ENCODE measurements at regions not wholly inside any gene's neighbourhood (a gene's known extent, or its start where the extent isn't known, plus 50 kb on each side); places are given as distances from the start of the nearest gene placed in this dataset.
"Not testable (repeated sequence)": the region's sequence is repeated elsewhere in the genome, so short reads cannot be mapped to it uniquely, and the experiment has no call there.

DNA sequence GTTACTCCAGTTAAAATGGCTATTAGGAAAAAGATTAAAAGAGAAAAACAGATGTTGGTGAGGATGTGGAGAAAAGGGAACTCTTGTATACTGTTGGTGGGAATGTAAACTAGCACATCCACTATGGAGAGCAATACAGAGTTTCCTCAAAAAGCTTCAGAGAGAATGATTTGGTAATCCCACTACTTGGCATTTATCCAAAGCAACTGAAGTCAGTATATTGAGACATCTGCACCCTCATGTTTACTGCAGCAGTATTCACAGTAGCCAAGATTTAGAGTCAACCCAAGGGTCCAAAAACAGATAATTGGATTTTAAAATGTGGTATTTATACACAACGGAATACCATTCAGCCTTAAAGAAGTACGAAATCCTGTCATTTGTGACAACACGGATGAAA lies 469.5 kb downstream of the QKI start:
- DNase-seq (ENCODE audit: low read depth) = peak; percentile 16

DNA sequence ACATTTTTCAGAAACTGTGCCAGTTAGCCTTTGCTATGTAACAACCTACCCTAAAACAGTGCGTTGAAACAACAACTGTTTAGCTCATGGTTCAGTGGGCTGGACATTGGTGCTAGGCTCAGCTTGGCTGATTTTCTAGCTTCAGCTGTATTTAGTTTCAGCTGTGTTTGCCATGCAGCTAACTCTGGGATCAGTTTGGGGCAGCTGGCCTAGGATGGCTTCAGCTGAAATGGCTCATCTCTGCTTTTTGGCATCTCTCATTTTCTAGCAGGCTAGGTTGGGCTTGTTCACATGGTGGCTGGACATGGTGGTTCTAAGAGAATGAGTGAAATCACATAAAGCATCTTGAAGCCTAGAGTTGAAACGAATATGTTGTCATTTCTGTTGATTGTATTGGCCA lies 464.2 kb downstream of the QKI start:
- no peak for DNase-seq (ENCODE audit: low read depth)

DNA sequence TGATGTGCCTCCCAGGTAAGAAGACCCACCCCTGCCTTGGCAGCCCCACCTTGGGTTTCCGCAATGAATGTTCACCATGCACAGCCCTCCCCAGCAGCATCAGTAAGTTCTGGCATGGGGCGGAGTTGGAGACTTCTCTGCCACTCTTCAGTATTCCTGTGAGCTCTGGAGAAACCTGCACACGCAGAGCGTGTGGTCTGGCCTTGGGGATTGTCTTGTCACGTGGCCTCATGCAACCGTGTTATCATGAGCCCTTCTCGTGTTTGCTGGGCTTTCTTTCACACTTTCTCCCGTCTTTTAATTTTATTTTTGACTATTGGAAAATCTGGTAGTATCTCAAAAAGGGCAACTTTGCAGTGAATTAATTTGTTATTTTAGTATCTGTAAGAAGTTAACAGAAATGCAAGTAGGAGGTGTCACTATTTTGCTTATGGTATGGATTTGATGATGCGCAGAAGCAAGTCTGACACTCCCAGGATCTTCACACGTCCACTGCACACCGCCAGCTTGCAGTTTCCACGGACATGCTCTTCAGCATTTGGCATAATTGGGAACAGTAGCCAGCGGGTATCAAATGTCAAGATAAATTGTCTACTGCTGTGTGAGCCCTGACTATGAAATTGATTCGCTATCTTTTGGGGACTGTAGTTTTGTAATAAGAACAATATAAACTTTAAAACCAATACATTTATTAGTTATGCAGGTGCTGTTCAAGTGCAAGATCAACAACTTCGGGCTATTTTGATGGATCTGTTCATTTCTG lies 463.5 kb downstream of the QKI start:
- DNase-seq (ENCODE audit: low read depth) = no peak

DNA sequence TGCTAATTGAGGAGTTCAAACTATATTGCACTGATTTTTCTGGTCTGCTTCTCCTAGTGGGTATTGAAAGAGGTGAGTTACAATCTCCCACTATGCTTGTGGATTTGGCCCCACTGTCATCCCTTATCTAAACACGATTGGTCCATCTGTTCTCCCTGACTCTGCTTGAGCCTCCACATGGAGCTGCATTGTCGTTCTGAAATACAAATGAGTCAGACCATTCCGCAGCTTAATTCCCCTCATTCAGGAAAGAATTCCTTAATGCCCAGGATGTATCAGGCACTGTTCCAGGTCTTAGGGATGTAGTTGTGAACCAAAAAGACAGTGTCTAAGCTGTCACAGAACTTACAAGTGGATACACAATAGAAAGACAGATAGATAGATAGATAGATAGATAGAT lies 461.9 kb downstream of the QKI start:
- DNase-seq (ENCODE audit: low read depth) = no peak

DNA sequence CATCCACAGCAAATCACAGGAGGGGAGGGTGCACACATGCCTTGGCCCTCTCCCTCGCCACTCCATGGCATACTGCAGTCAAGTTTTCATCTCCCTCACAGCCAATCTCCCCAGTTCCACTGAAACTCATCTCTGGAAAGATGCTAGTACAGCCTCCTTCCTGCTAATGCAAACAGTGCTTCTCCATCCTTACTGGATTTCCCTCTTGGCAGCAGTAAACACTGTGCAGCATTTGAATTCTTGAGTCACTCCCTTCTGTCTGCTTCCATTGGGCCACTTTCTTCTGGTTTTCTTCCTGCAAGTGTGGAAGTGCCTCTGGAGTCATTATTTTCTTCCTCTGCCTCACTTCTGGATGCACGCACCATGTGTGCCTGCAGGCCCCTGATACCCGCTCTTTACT lies 460.3 kb downstream of the QKI start:
- no peak for DNase-seq (ENCODE audit: low read depth)

DNA sequence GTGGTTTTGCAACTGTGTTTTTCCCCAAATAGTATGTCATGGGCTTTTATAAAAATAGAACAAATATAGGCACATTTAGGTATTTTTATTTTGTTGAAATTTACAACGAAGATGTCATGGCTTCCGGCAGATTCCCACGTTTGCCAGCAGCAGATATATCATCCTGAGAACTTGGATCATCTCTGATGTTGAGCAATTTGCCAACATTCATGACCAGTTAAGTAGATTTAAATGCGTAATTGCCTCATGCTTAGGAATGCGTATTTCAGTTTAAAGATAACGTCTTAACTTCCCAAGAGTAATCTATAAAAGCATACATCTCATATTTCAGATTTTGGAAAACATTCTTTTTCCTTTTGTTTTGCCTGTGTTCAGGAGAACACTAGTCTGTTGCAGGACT lies 457.8 kb downstream of the QKI start:
- DNase-seq (ENCODE audit: low read depth) = no peak

DNA sequence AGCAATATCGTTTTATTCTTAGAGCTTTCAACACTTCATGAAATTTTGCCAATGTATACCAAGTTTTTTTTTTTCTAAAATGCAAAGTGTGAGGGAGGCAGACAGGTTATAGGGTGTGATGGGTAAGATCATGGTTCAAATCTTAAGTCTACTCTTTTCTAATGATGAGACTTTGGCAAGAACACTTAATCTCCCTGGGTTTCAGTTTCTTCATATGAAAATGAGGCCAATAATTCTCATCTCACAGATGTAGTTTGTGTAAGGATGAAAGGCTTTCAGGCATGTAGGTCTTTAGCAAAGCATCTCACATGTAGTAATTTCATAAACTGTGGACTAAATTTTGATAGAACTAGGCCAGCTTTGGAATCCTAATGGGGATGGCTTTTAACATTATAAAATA lies 457.1 kb downstream of the QKI start:
- no peak for DNase-seq (ENCODE audit: low read depth)

DNA sequence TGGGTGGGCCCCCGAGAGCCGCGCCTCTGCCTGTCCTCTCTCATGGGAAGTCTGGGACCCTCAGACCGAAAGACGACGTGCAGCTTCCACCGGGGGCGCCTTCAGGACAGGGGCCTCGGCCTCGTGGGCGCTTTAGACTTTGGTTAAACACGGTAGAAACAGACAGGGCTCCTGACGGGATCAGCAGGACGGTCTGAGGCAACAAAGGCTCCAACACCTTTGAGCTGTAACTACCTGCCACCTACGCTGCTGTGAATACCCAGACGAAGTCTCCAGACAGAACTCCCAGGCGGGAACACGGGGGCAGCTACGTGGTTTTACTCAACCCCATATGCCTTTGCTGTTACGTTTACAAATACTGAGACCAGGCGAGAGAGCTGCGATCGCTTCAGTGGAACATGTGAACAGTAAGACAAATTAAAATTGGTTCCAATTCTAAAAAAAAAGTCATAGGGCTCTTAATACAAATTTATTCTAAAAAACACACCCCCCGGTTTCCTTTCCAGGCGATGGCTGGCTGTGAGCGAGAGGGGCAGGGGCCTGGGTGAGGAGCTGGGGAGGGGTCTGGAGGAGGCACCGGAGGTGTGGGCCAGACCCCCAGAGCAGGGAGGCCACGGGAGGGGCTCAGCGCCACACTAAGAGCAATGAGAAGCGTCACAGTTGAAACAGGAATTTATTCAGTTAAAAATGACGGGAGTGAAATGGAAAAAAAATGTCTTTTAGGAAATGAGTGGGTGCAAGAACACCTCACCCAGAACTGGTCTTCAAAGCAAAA lies 453.2 kb downstream of the QKI start:
- DNase-seq (ENCODE audit: low read depth) = no peak

DNA sequence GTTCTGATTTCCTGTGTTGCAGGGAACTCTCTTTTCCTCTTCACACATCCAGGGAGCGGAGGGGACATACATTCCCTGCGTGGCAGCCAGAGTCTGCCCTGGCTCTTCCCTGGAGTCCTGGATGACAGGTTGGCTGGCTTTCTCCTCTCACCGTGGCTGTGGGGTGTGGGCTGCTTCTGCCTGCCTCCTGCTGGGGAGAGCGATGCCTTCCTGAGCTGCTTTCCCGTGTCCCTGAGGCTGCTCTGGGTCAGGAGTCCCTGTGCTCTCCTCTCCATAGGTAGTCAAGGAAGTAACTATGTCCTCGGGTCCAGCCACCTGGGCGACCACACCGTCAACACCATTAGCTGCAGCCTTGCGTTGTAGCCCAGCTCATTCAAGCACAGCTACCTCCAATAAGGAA lies 451.7 kb downstream of the QKI start:
- DNase-seq (ENCODE audit: low read depth) = no peak

DNA sequence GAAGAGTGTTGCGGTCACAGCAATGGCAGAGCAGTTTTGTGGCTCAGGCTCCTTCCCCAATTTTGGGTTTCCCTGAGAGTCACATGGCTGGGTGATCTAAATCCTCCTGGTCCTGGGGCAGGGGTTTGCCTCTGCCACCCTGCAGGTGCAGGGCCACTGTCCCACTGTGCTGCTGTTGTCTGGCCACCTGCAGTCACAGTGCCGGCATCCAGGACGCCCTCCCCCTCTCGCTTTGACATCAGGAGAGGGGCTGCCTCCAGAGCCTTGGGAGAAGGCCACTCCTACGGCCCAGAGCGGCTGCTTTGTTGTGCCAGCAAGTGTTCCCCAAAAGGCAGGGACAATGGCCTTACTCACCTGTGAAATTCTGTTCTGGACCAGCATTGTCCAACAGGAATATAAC lies 449.0 kb downstream of the QKI start:
- no peak for DNase-seq (ENCODE audit: low read depth)

DNA sequence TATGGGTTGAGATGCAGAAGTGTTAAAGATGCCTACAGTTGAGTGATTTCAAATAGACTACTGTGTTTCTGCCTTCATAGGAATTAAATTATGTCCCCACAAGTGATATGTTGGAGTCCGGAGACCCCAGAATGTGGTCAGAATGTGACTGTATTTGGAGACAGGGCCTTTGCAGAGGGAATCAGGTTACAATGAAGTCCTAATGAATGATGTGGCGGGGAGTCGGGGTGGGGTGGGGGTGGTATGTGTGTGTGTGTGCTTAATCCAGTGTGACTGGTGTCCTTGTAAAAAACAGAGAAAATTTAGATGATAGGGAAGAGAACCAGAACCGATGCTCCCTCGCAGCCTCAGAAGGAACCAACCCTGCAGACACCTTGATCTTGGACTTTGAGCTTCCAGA lies 448.2 kb downstream of the QKI start:
- DNase-seq (ENCODE audit: low read depth) = no peak

DNA sequence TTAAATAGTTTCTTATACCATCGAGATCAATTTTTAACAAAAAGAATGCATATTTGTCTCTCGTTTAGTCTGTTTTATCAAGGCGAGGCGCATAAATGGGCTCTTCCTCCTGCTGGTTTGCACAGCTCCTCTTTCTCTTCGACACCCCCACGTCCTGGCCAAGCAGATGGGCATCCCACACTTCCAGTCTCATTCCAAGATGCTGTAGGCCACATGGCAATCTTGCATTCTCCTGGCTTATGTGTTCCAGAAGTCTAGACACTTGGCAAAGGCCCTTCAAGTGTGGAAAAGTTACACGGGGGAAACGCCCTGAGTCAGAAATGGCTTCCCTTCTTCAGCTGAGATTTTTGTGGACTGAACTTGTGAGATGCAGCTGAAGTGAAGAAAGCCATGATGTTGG lies 447.1 kb downstream of the QKI start:
- no peak for DNase-seq (ENCODE audit: low read depth)

DNA sequence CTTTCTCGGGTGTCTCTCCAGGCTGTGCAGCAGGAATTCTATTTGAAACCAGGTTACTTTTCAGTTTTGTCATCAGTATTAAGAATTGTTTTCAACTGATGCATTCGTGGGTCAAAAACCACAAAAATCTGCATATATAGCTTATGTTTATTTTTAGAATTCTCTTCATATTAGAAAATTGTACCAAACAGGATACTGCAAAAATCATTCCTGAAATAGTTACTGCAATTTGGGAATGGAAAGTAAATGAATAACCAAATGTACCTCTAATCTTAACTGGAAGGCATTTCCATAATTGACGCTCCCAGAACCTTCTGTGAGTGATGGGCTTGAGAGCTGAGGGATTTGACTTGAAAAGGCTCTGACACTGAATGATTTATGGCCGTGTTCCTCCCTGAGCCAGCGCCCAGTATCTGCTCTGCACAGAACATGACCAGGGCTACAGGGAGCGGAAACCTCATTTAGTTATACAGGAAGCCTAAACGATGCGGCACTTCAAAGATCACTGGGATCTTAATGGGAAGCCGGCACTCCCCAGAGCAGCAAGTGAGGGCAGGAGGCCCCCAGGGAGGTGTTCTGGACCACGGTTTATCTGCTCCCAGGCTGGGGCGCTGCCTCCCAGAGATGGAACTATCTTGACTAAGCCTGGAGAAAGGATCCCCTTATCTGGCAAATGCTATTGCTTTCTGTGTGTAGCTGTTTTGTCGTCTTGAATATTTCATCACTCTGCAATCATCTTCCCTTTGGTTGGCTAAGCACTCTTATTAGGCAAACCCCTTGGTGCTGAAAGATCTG lies 446.0 kb downstream of the QKI start:
- no peak for DNase-seq (ENCODE audit: low read depth)

DNA sequence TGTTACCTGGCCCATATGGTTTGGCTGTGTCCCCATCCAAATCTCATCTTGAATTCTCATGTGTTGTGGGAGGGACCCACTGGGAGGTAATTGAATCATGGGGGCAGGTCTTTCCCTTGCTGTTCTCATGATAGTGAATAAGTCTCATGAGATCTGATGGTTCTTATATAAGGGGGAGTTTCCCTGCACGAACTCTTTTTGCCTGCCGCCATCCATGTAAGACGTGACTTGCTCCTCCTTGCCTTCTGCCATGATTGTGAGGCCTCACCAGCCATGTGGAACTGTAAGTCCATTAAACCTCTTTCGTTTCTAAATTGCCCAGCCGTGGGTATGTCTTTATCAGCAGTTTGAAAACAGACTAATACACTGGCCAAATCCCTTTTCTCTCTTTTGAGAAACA lies 444.4 kb downstream of the QKI start:
- DNase-seq (ENCODE audit: low read depth) = not testable (repeated sequence)

DNA sequence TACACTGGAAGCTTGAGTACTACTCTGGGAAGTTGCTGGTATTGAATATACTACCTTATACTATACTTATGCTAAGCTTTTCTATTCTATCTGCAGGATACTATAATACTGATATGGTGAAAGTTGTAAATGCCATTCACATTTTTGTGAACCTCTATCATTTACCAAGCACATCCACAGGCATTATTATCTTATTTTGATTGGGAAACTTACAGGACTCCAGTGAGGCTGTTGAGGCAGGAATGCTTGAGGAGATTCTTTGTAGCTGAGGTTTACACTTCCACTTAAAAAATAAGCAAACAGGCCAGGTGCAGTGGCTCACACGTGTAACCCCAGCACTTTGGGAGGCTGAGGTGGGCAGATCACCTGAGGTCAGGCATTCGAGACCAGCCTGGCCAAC lies 442.9 kb downstream of the QKI start:
- no peak for DNase-seq (ENCODE audit: low read depth)

DNA sequence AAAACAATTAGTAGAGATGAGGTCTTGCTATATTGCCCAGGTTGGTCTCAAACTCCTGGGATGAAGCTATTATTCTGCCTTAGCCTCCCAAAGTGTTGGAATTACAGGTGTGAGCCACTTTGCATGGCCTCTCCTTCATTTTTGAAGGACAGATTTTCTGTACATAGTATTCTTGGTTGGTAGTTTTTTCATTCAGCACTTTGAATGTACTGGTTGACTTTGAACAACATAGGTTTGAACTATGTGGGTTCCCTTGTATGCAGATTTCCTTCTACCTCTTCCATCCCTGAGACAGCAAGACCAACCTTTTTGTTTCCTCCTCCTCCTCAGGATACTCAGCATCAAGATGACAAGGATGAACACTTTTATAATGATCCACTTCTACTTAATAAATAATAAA lies 436.4 kb downstream of the QKI start:
- DNase-seq (ENCODE audit: low read depth) = no peak

DNA sequence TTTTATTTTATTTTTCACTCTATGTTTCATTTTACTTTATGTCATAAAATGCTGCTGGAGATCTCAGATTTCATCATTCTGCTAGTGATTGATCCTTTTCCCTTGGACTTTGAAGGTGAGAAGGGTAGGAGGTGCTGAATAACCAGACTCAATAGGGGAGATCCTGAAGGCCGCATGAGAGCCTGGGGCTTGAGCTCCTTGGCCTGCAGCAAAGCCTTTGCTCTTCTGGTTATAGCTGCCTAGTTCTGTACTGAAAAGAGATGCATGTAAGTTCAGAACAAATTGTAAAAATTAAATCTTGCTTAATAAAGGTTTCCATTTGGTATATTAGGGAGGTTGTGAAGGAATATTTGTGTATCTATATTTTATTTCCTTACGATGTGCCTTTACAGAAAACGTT lies 430.2 kb downstream of the QKI start:
- DNase-seq (ENCODE audit: low read depth) = no peak

DNA sequence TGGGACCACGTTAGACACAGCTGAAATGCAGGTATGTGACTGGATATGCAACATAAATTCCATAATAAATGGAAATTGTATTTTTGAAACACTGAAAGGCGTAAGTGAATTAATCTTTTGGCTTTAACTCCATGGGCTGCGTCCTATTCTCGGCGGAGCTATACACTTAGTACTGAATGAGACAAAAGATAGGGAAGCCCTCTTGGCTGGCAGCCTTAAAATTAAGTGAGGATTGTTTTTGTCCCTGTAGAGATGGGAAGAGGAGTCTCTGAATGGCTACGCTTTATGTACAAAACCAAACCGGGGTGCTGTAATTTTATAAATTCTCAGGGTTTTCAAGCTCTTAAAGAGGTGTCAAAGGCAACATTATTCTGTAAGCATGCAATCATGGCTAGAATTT lies 429.8 kb downstream of the QKI start:
- DNase-seq (ENCODE audit: low read depth) = no peak

DNA sequence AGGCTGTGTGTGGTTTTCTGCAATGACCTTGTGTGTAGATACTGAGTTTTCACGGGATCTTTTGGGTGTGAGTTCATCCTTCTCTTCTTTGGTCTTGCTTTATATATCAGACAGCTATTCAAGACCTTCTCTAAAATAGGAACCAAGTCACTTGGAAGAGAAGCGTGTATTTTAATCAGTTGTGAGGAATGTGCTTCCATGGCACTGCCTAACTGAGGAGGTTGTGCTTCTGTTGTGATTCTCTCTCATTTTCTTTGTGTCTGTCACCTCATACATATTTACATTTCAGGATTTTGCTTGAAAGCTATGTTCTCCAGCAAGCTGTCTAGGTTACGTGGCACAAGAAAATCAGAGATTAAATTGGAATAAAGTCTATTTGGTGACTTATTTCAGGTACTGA lies 428.7 kb downstream of the QKI start:
- DNase-seq (ENCODE audit: low read depth) = no peak

DNA sequence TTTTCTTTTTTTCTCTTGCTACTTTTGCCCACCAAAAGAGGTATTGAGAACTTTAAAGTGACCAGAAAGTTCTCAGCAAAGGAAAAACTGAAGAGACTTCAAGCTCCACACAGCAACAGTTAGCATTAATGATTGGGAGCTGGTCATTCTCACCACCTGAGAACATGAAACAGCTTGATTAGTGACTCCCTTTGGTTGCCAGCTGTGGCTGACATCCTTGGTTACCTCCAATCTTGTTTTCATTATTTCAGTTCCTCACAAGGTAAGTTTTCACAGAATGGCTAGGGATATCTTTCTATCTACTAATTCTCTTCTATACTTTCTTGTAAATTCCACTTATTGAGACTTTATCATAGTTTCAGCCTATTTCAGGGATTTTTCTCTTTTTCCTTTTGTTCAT lies 427.9 kb downstream of the QKI start:
- DNase-seq (ENCODE audit: low read depth) = no peak

DNA sequence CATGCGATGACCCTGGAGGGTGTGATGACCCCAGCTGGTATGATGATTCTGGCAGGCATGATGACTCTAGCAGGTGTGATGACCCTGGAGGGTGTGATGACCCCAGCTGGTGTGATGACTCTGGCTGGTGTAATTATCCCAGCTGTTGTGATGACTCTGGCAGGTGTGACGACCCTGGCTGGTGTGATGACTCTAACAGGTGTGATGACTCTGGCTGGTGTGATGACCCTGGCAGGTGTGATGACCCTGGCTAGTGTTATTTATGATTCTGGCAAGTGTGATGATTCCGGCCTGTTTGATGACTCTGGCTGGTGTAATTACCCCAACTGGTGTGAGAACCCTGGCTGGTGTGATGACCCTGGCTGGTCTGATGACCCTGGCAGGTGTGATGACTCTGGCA lies 427.2 kb downstream of the QKI start:
- no peak for DNase-seq (ENCODE audit: low read depth)

DNA sequence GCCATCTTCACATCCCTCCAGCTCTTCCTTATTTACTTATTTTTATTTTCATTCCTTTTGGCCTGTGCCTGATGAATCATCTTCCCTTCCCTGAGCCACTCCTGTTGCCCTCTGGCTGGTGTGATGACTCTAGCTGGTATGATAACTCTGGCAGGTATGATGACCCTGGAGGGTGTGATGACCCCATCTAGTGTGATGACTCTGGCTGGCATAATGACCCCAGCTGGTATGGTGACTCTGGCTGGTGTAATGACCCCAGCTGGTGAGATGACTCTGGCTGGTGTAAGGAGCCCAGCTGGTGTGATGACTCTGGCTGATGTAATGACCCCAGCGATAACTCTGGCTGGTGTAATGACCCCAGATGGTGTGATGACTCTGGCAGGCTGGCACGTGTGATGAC lies 426.8 kb downstream of the QKI start:
- peak; percentile 25 for DNase-seq (ENCODE audit: low read depth)

DNA sequence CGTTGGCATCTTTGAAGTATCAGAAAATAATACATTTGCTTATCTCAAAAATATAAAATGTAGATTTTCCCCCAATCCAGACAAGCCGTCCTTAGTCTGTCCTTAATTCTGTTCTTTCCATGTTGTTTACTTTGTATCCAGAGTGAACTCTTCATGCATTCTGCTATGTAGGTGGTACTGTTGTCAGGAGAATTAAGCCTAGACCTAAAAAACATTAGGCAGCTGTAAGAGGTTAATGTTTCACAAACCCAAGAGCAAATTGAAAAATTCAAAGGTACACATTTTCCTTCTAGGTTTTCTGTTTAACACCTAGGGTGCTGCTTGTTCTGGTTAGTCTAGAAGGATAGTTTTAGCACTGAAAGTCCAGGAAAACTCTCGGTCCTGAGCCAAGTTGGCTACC lies 426.4 kb downstream of the QKI start:
- DNase-seq (ENCODE audit: low read depth) = peak; percentile 60

Data from renal cortical epithelial cell (primary cell).